GM18507 (cell line): ENCODE measurements at regions not wholly inside any gene's neighbourhood (a gene's known extent, or its start where the extent isn't known, plus 50 kb on each side); places are given as distances from the start of the nearest gene placed in this dataset.
"Not testable (repeated sequence)": the region's sequence is repeated elsewhere in the genome, so short reads cannot be mapped to it uniquely, and the experiment has no call there.

ENCODE experiments used
- DNase-seq: peaks from one replicate; pipeline ENCODE4 v3.0.0; 2011; ENCODE audit warnings: low read depth; ENCODE audit not compliant: insufficient read length; ENCODE audit errors: extremely low spot score
- FAIRE-seq: peaks from 2 replicates; lab custom pipeline; 2011; peaks lifted over from hg19 to GRCh38; lab: Jason Lieb, UNC

- no peak for FAIRE-seq
- no peak for DNase-seq
Measured at GRCh38 chr10:31121757-31122577, 90.3 kb upstream of the ZNF438 start.

- no peak for FAIRE-seq
- DNase-seq, result no peak
Measured at GRCh38 chr10:31123946-31124345, 92.3 kb upstream of the ZNF438 start.

- FAIRE-seq, result no peak
- DNase-seq, result no peak
Measured at GRCh38 chr10:31124852-31125251, 93.2 kb upstream of the ZNF438 start.

- no peak for FAIRE-seq
- no peak for DNase-seq
Measured at GRCh38 chr10:31125789-31126188, 94.1 kb upstream of the ZNF438 start.

- no peak for DNase-seq
- no peak for FAIRE-seq
Measured at GRCh38 chr10:31126593-31126992, 94.9 kb upstream of the ZNF438 start.

- FAIRE-seq (no peak), DNase-seq (no peak)
Measured at GRCh38 chr10:31128536-31128935, 96.9 kb upstream of the ZNF438 start.

GRCh38 chr10:31129271-31129670 lies 97.6 kb upstream of the ZNF438 start:
- no peak for DNase-seq
- FAIRE-seq, result no peak

GRCh38 chr10:31129880-31130405 lies 98.3 kb upstream of the ZNF438 start:
- DNase-seq (no peak), FAIRE-seq (no peak)

GRCh38 chr10:31130406-31130805 lies 98.7 kb upstream of the ZNF438 start:
- FAIRE-seq, result no peak
- DNase-seq, result no peak

- no peak for FAIRE-seq
- DNase-seq, result no peak
Measured at GRCh38 chr10:31131251-31131650, 99.6 kb upstream of the ZNF438 start.

- FAIRE-seq (no peak), DNase-seq (no peak)
Measured at GRCh38 chr10:31132681-31133244, 101.1 kb upstream of the ZNF438 start.

- DNase-seq (no peak), FAIRE-seq (no peak)
Measured at GRCh38 chr10:31133251-31133791, 101.7 kb upstream of the ZNF438 start.

- DNase-seq (peak; percentile 70), FAIRE-seq (peak; percentile 31)
Measured at GRCh38 chr10:31133792-31134310, 102.2 kb upstream of the ZNF438 start.

- DNase-seq, result peak; percentile 5
- peak; percentile 38 for FAIRE-seq
Measured at GRCh38 chr10:31134311-31134952, 102.8 kb upstream of the ZNF438 start.

- FAIRE-seq (no peak), DNase-seq (no peak)
Measured at GRCh38 chr10:31135171-31135570, 103.5 kb upstream of the ZNF438 start.

- DNase-seq, FAIRE-seq: not testable (repeated sequence)
Measured at GRCh38 chr10:31135791-31136190, 104.1 kb upstream of the ZNF438 start.

- FAIRE-seq (no peak), DNase-seq (no peak)
Measured at GRCh38 chr10:31136386-31136785, 104.7 kb upstream of the ZNF438 start.

- FAIRE-seq, result no peak
- DNase-seq, result no peak
Measured at GRCh38 chr10:31136930-31137885, 105.5 kb upstream of the ZNF438 start.

- DNase-seq (no peak), FAIRE-seq (no peak)
Measured at GRCh38 chr10:31138026-31138553, 106.4 kb upstream of the ZNF438 start.
